Body of pancreas (tissue), 4 donors: ENCODE measurements at regions not wholly inside any gene's neighbourhood (a gene's known extent, or its start where the extent isn't known, plus 50 kb on each side); places are given as distances from the start of the nearest gene placed in this dataset.

Source experiments
- ATAC-seq: fragments of 150-250 bp; one replicate; pipeline ENCODE4 v1.9.1; 2016
- DNase-seq, 4 donors: peaks; one replicate each; pipeline ENCODE4 v3.0.0-alpha.2; 2019
- H3K27ac ChIP-seq, 4 donors: fragments of 200-600 bp; sonication (generic); 1 replicate in 3 of 4; 2 replicates in 1 of 4; pipeline versions ENCODE4 v1.5.1 to v1.6.1; 2016 to 2019; ENCODE audit warnings: mild to moderate bottlenecking in 1 of 4, mixed read lengths in 1 of 4, moderate library complexity in 1 of 4
- H3K27me3 ChIP-seq, 2 donors: fragments of 200-600 bp; sonication (generic); one replicate each; pipeline ENCODE4 v1.6.0; 2016; ENCODE audit warnings: mild to moderate bottlenecking in 1 of 2
- H3K36me3 ChIP-seq, 2 donors: fragments of 200-600 bp; sonication (generic); replicated peaks in 1 of 2; 2 replicates each; pipeline ENCODE4 v1.5.1; 2016; ENCODE audit warnings: low read depth in 2 of 2; ENCODE audit not compliant: insufficient read depth in 1 of 2
- H3K4me1 ChIP-seq: fragments of 200-600 bp; sonication (generic); one replicate; pipeline ENCODE4 v1.6.0; 2016
- H3K4me3 ChIP-seq, 2 donors: fragments of 200-600 bp; sonication (generic); 1 replicate in 1 of 2; 2 replicates in 1 of 2; pipeline ENCODE4 v1.5.1; 2016 to 2019
- H3K9me3 ChIP-seq, 3 donors: fragments of 200-600 bp; sonication (generic); 1 replicate in 2 of 3; 2 replicates in 1 of 3; pipeline ENCODE4 v1.5.1; 2016
- POLR2A ChIP-seq, 3 donors: fragments of 450-650 bp; IDR thresholded peaks; one replicate each; pipeline ENCODE4 v1.6.1; 2016; ENCODE audit warnings: antibody characterized with exemption in 3 of 3, mild to moderate bottlenecking in 2 of 3
- WGBS, 2 donors: methylation state at CpG; one replicate each; pipeline ENCODE4 v1.1.5; 2017; 5-methylcytosine and 5-hydroxymethylcytosine counted together
- intact Hi-C: fragments of 100-400 bp; cut with DNase I; formaldehyde crosslinking; loops from one replicate; pipeline ENCODE4 v1.15.1; 2023
- TF ChIP-seq, protein P1 (sequence below), 7 experiments: fragments of 450-650 bp in 4 of 7; fragments of 200-600 bp in 3 of 7; sonication (generic) in 3 of 7; IDR thresholded peaks; one replicate each; pipeline ENCODE4 v1.5.1; 2016 to 2019; ENCODE audit warnings: antibody characterized with exemption in 7 of 7

DNA sequence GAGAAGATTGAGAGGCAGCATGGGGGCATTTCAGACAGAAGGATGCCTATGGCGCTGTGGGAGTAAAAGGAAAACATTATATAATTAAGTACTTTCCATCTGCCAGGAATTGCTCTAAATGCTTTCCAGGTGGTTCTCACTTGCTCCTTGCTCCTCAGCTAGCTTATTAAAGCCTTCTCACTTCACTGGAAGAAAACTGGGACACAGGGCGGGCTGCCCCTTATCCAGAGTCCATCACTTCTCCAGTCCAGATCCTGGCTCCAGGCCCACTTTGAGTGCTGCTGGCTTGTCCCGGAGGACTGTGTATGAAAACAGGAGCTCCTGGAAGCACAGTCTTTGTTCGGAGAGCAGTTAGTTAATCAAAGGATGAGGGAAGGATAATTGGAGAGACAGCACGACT, 409.9 kb upstream of the ADAMTS16 start:
- DNase-seq: no peak
- intact Hi-C loops: no loop called here

DNA sequence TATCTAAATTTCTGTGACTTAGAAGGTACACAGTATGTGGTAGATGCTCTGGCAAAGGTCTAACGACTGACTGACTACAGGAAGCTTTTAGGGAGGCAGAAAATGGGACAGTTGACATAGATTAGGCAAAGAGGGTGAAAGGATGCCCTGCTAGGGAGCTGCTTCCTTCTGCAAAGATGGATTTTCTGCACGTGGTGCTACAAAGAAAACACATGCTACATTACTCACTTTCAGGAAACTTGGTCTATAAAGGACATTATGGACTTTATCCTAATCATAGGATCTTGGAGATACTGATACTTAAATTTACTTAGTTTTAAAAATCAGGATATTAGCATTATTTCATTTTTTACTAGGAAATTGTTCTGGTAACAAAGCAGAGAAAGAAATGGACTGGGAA, 405.8 kb upstream of the ADAMTS16 start:
- intact Hi-C loops: no loop called here
- H3K4me1 ChIP-seq: no peaks in the 10 kb centered on the region
- H3K9me3 ChIP-seq: no peaks in the 10 kb centered on the region
- 24 to 26% methylated on average over 2 of the region's 2 CpGs for WGBS, 2 donors
- no peak overlapping the region for H3K27ac ChIP-seq
- TF ChIP-seq, protein P1, sequence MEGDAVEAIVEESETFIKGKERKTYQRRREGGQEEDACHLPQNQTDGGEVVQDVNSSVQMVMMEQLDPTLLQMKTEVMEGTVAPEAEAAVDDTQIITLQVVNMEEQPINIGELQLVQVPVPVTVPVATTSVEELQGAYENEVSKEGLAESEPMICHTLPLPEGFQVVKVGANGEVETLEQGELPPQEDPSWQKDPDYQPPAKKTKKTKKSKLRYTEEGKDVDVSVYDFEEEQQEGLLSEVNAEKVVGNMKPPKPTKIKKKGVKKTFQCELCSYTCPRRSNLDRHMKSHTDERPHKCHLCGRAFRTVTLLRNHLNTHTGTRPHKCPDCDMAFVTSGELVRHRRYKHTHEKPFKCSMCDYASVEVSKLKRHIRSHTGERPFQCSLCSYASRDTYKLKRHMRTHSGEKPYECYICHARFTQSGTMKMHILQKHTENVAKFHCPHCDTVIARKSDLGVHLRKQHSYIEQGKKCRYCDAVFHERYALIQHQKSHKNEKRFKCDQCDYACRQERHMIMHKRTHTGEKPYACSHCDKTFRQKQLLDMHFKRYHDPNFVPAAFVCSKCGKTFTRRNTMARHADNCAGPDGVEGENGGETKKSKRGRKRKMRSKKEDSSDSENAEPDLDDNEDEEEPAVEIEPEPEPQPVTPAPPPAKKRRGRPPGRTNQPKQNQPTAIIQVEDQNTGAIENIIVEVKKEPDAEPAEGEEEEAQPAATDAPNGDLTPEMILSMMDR (IDR thresholded peaks at IDR 0.05): no peak
- TF ChIP-seq POLR2A (IDR thresholded peaks at IDR 0.05): no peak
- ATAC-seq (no peak), DNase-seq (no peak)
- H3K27me3 ChIP-seq: no peaks in the 10 kb centered on the region
- no peaks in the 10 kb centered on the region for H3K36me3 ChIP-seq
- no peak overlapping the region for H3K4me3 ChIP-seq

More for the DNA sequence above, 409.9 kb upstream of the ADAMTS16 start:
- no peak for ATAC-seq
- 58 to 68% methylated on average over 5 of the region's 5 CpGs for WGBS, 2 donors
- H3K27me3 ChIP-seq: no peaks in the 10 kb centered on the region
- H3K36me3 ChIP-seq: no peaks in the 10 kb centered on the region
- no peak overlapping the region for H3K27ac ChIP-seq
- H3K4me3 ChIP-seq: no peak overlapping the region
- H3K4me1 ChIP-seq: no peaks in the 10 kb centered on the region
- TF ChIP-seq, protein P1 (IDR thresholded peaks at IDR 0.05): no peak
- TF ChIP-seq POLR2A (IDR thresholded peaks at IDR 0.05): no peak
- H3K9me3 ChIP-seq: no peaks in the 10 kb centered on the region

DNA sequence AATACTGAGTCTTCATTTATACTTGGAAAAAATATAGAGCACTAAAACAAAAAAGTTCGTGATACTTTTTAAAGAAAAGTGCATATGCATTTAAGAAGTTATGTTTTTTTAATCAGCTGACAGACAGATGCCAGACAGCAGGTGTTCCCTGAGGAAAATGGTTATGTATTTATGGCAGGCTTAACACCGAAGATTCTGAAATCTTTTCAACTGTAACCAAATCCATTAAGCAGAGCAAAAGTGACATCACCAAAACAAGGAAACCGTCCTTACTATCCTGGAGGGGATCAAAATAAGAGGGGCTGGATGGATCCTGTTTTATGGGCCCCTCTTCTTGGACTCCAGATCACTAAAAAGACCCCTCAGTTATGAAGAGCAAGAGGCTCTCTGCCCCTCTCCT, 404.9 kb upstream of the ADAMTS16 start:
- Histone ChIP-seq H3K4me3 (no peak overlapping the region), H3K27ac (no peak overlapping the region), H3K36me3 (no peaks in the 10 kb centered on the region), H3K27me3 (no peaks in the 10 kb centered on the region), H3K9me3 (no peaks in the 10 kb centered on the region), H3K4me1 (no peaks in the 10 kb centered on the region)
- intact Hi-C loops: no loop called here
- 36 to 57% methylated on average over 3 of the region's 3 CpGs for WGBS, 2 donors
- TF ChIP-seq, protein P1 (IDR thresholded peaks at IDR 0.05): no peak
- TF ChIP-seq POLR2A (IDR thresholded peaks at IDR 0.05): no peak
- ATAC-seq: no peak
- no peak for DNase-seq

DNA sequence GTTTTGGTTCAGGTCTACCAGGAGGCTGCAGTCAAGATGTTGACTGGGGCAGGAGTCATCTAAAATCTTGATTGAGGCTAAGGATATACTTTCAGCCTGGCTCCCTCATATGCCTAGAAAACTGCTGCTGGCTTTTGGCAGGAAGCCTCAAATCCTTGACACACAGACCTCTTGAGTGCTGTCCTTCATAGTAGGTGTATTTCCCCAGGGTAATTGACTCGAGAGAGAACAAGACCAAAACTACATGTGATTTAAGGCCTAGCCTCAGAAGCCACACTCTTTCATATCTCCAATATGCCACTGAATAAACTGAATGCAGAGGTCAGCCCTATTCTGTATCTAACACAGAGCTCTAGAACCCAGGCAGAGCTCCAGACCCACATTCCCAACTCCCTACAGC, 402.3 kb upstream of the ADAMTS16 start:
- 17 to 32% methylated on average over 1 of the region's 1 CpG for WGBS, 2 donors
- no peak for DNase-seq
- ATAC-seq: no peak
- no peaks in the 10 kb centered on the region for H3K27me3 ChIP-seq
- H3K27ac ChIP-seq: no peak overlapping the region
- no peak overlapping the region for H3K4me3 ChIP-seq
- TF ChIP-seq, protein P1 (IDR thresholded peaks at IDR 0.05): no peak
- TF ChIP-seq POLR2A (IDR thresholded peaks at IDR 0.05): no peak
- intact Hi-C loops: no loop called here
- H3K9me3 ChIP-seq: no peaks in the 10 kb centered on the region
- no peaks in the 10 kb centered on the region for H3K4me1 ChIP-seq
- H3K36me3 ChIP-seq: no peaks in the 10 kb centered on the region

DNA sequence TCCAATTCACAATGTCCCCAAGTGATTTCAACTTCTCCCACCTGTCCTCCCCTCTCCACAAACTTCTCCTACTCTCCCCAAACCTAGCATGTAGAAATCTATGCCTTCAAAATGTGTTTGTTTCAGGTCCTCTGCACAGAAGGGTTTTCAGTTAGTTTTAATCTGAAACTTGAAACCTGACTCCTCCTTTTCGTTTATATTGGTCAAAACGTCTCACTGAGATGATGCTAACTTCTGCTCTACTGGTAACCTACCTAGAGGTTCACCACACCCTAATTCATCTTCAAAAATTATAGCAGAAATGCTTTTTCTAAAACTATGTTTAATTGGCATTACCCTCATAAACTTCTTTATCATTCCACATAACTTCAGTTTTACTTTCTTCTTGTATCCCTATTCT, 401.8 kb upstream of the ADAMTS16 start:
- Histone ChIP-seq H3K4me3 (no peak overlapping the region), H3K27me3 (no peaks in the 10 kb centered on the region), H3K27ac (no peak overlapping the region), H3K36me3 (no peaks in the 10 kb centered on the region), H3K9me3 (peaks cover 0 to 1% (median 0%) of the 10 kb centered on the region in 3 donors), H3K4me1 (no peaks in the 10 kb centered on the region)
- ATAC-seq: no peak
- TF ChIP-seq, protein P1 (IDR thresholded peaks at IDR 0.05): no peak
- no peak for TF ChIP-seq POLR2A (IDR thresholded peaks at IDR 0.05)
- no peak for DNase-seq
- WGBS, 2 donors: 16 to 26% methylated on average over 2 of the region's 2 CpGs
- intact Hi-C loops: no loop called here
